WTC11 (cell line): ENCODE measurements at regions not wholly inside any gene's neighbourhood (a gene's known extent, or its start where the extent isn't known, plus 50 kb on each side); places are given as distances from the start of the nearest gene placed in this dataset.

ENCODE experiments used
- CTCF ChIP-seq: fragments of 200-600 bp; IDR thresholded peaks from 2 replicates; pipeline ENCODE4 v1.8.0; 2022; ENCODE audit warnings: antibody characterized with exemption
- E2F5 ChIP-seq: sonication (generic); formaldehyde crosslinking; IDR thresholded peaks from 2 replicates; pipeline ENCODE4 v1.8.1; 2022; ENCODE audit warnings: mild to moderate bottlenecking, moderate library complexity, missing genetic modification reagents
- FOXK1 ChIP-seq: sonication (generic); formaldehyde crosslinking; IDR thresholded peaks from 2 replicates; pipeline ENCODE4 v1.8.0; 2022; ENCODE audit warnings: mild to moderate bottlenecking, moderate library complexity, missing genetic modification reagents
- NR3C1 ChIP-seq: sonication (generic); formaldehyde crosslinking; conservative IDR thresholded peaks from 2 replicates; pipeline ENCODE4 v1.8.1; 2023; ENCODE audit warnings: low read depth, mild to moderate bottlenecking, missing genetic modification reagents
- RELA ChIP-seq: sonication (generic); formaldehyde crosslinking; IDR thresholded peaks from 2 replicates; pipeline ENCODE4 v1.8.1; 2022; ENCODE audit warnings: missing genetic modification reagents, mild to moderate bottlenecking, borderline replicate concordance
- SP1 ChIP-seq: sonication (generic); formaldehyde crosslinking; conservative IDR thresholded peaks from 2 replicates; pipeline ENCODE4 v1.8.1; 2022; ENCODE audit warnings: missing genetic modification reagents
- USF2 ChIP-seq: sonication (generic); formaldehyde crosslinking; IDR thresholded peaks from 2 replicates; pipeline ENCODE4 v1.8.1; 2023; ENCODE audit warnings: mild to moderate bottlenecking, missing genetic modification reagents, moderate library complexity
- ZNF423 ChIP-seq: fragments of 250-450 bp; sonication (Bioruptor Pico); IDR thresholded peaks from 2 replicates; pipeline ENCODE4 v2.1.2; 2022; ENCODE audit warnings: mild to moderate bottlenecking, moderate library complexity
- ZNF512 ChIP-seq: sonication (generic); formaldehyde crosslinking; IDR thresholded peaks from 2 replicates; pipeline ENCODE4 v1.8.1; 2022; ENCODE audit warnings: missing genetic modification reagents, borderline replicate concordance

- TF ChIP-seq CTCF = no peak
- TF ChIP-seq USF2 (CRISPR knock-in tag) = no peak
- TF ChIP-seq E2F5 (CRISPR knock-in tag) = no peak
- no peak for TF ChIP-seq ZNF512 (CRISPR knock-in tag)
- no peak for TF ChIP-seq FOXK1 (CRISPR knock-in tag)
- no peak for TF ChIP-seq NR3C1
- TF ChIP-seq ZNF423 (CRISPR knock-in tag) = no peak
- TF ChIP-seq RELA (CRISPR knock-in tag) = no peak
- no peak for TF ChIP-seq SP1 (CRISPR knock-in tag)
Measured at GRCh38 chr2:145558617-145559350, 1038.9 kb upstream of the ZEB2 start.
